ENCODE measurements at regions not wholly inside any gene's neighbourhood (a gene's known extent, or its start where the extent isn't known, plus 50 kb on each side); places are given as distances from the start of the nearest gene placed in this dataset.
A peak's percentile ranks its signal among the peaks of the same experiment; 100 is the strongest.

DNA sequence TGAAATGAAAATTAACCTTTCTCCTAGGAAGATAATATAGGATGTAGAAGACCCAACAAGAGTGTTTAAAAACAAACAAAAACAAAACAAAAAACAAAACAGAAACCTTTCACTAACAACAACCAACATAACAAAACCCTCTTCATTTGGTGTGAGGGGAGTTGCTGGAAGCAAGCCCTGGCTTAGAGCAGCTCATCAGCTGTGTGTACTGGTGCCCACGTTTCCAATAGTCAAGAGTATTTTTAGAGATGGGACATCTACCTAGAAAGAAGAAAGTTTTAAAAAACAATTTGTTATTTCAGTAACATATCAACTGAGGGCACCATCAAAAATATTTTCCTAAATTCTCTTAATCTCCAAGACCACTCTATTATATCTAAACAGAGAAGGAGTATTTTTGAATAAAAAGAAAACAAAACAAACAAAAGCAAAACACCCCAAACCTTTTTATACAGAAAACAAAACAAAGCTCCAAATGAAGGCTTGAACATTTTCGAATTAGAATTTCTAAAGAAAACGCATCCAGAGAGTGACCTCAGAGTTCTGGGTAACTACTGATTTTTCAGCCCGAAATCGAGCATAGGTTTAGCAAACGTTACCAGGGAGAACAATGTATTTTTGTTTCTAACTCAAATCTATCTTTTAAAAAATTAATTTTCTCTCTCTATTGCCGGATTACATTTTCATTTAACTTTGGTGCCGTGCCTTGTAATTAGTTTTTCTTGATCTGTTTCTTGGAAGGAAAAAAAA, 134.6 kb downstream of the INSIG2 start:
- Histone ChIP-seq H3K36me3 (ENCODE audit: insufficient read depth, low read length) (no peaks in the 10 kb centered on the region), H3K27ac (ENCODE audit: low read depth, low read length) (no peak overlapping the region), H3K9ac (ENCODE audit: low read length) (peak overlapping the region; percentile 58), H3K9me3 (ENCODE audit: insufficient read depth, low read depth, low read length) (no peaks in the 10 kb centered on the region), H4K20me1 (ENCODE audit: insufficient read depth, low read length) (no peaks in the 10 kb centered on the region), H3K79me2 (ENCODE audit: insufficient read depth, low read length) (no peaks in the 10 kb centered on the region), H2AFZ (ENCODE audit: low read depth, low read length) (no peak overlapping the region), H3K27me3 (ENCODE audit: insufficient read depth, low read length) (peaks cover 59% of the 10 kb centered on the region), H3K4me1 (ENCODE audit: insufficient read depth, low read length) (no peaks in the 10 kb centered on the region), H3K4me2 (ENCODE audit: low read length) (peak overlapping the region; percentile 90), H3K4me3 (ENCODE audit: insufficient read depth, low read depth, low read length) (no peak overlapping the region)
- no peak for FAIRE-seq
- Mint-ChIP-seq H3K9me3 (ENCODE audit: unreplicated experiment) (peaks cover 2% of the 10 kb centered on the region), H3K27me3 (ENCODE audit: low read depth, unreplicated experiment) (peaks cover 37% of the 10 kb centered on the region), H3K4me1 (ENCODE audit: low read depth, unreplicated experiment) (peaks cover 4% of the 10 kb centered on the region), H3K4me3 (ENCODE audit: unreplicated experiment) (peak overlapping the region; percentile 85), H3K36me3 (ENCODE audit: low read depth, unreplicated experiment) (no peaks in the 10 kb centered on the region), H3K27ac (ENCODE audit: unreplicated experiment) (peak overlapping the region; percentile 53)
- no peak for DNase-seq (ENCODE audit: low read depth)
- TF ChIP-seq CTCF (IDR thresholded peaks at IDR 0.05; ENCODE audit: insufficient read depth, low read depth, low read length): no peak
- TF ChIP-seq EZH2 (IDR thresholded peaks at IDR 0.05; ENCODE audit: insufficient read depth, low read length): no peak

DNA sequence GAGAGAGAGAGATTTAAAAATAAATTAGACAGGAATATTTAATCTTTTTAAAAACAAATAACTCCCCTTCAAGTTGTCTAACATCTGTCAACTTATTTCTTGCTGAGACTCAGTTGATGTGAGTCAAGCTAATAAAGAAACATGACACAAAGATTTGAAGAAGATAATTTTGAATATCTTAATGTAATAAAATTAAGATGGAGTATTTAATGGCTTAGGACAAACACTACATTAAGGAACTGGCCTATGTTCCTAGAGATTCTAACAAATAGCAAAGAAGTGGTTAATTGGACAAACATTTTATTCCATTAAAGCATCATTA, 134.0 kb downstream of the INSIG2 start:
- H3K36me3 ChIP-seq (ENCODE audit: insufficient read depth, low read length): no peaks in the 10 kb centered on the region
- H3K27ac Mint-ChIP-seq (ENCODE audit: unreplicated experiment): no peak overlapping the region
- H3K4me1 Mint-ChIP-seq (ENCODE audit: low read depth, unreplicated experiment): peaks cover 4% of the 10 kb centered on the region
- no peak overlapping the region for H3K4me2 ChIP-seq (ENCODE audit: low read length)
- H3K4me3 ChIP-seq (ENCODE audit: insufficient read depth, low read depth, low read length): no peak overlapping the region
- no peak for TF ChIP-seq CTCF (IDR thresholded peaks at IDR 0.05; ENCODE audit: insufficient read depth, low read depth, low read length)
- no peak for TF ChIP-seq EZH2 (IDR thresholded peaks at IDR 0.05; ENCODE audit: insufficient read depth, low read length)
- H3K27ac ChIP-seq (ENCODE audit: low read depth, low read length): no peak overlapping the region
- H3K9ac ChIP-seq (ENCODE audit: low read length): no peak overlapping the region
- peaks cover 59% of the 10 kb centered on the region for H3K27me3 ChIP-seq (ENCODE audit: insufficient read depth, low read length)
- FAIRE-seq (no peak), DNase-seq (ENCODE audit: low read depth) (no peak)
- no peaks in the 10 kb centered on the region for H3K4me1 ChIP-seq (ENCODE audit: insufficient read depth, low read length)
- H3K9me3 ChIP-seq (ENCODE audit: insufficient read depth, low read depth, low read length): no peaks in the 10 kb centered on the region
- no peaks in the 10 kb centered on the region for H3K36me3 Mint-ChIP-seq (ENCODE audit: low read depth, unreplicated experiment)
- no peak overlapping the region for H3K4me3 Mint-ChIP-seq (ENCODE audit: unreplicated experiment)
- no peaks in the 10 kb centered on the region for H3K79me2 ChIP-seq (ENCODE audit: insufficient read depth, low read length)
- no peaks in the 10 kb centered on the region for H4K20me1 ChIP-seq (ENCODE audit: insufficient read depth, low read length)
- peaks cover 36% of the 10 kb centered on the region for H3K27me3 Mint-ChIP-seq (ENCODE audit: low read depth, unreplicated experiment)
- peaks cover 2% of the 10 kb centered on the region for H3K9me3 Mint-ChIP-seq (ENCODE audit: unreplicated experiment)
- H2AFZ ChIP-seq (ENCODE audit: low read depth, low read length): no peak overlapping the region

DNA sequence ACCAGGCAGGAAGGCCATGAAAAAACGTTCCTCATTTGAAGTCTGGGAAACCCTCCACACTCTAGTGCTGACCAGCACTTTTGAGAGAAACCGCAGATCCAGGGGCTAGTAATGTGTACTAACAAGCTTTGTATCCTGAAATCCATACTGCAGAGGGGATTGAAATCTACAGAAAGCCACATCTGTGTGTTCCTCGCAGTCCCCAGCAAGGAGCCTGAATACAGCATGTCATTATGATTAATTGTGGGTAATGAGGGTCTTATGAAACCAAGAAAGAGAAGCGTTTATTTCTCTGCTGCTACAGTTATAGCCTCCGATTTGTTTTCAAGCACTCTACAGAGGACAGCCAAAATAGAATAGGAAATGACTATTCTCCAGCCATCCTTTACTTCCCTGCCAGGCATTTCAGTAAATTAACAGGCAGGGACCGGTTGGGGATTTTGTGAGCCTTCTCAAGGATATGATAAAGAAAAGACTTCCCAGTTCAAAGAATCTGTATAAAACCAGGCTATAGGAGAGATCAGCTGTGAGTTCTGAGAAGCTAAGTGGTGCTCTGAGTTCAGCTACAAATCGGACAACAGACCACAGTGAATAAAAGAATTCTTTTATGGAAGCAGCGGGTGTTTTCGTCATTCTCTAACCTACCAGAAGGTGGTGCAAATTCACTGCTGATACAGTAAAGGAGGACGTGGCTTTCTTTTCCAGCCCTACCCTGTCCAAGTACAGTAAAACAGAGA, 133.4 kb downstream of the INSIG2 start:
- no peak overlapping the region for H2AFZ ChIP-seq (ENCODE audit: low read depth, low read length)
- no peaks in the 10 kb centered on the region for H3K9me3 ChIP-seq (ENCODE audit: insufficient read depth, low read depth, low read length)
- no peak overlapping the region for H3K9ac ChIP-seq (ENCODE audit: low read length)
- H3K4me1 ChIP-seq (ENCODE audit: insufficient read depth, low read length): no peaks in the 10 kb centered on the region
- H3K79me2 ChIP-seq (ENCODE audit: insufficient read depth, low read length): no peaks in the 10 kb centered on the region
- peak; percentile 29 for FAIRE-seq
- H3K4me3 ChIP-seq (ENCODE audit: insufficient read depth, low read depth, low read length): no peak overlapping the region
- H3K27me3 ChIP-seq (ENCODE audit: insufficient read depth, low read length): peaks cover 59% of the 10 kb centered on the region
- peaks cover 36% of the 10 kb centered on the region for H3K27me3 Mint-ChIP-seq (ENCODE audit: low read depth, unreplicated experiment)
- H3K9me3 Mint-ChIP-seq (ENCODE audit: unreplicated experiment): peaks cover 2% of the 10 kb centered on the region
- H3K27ac ChIP-seq (ENCODE audit: low read depth, low read length): no peak overlapping the region
- no peak overlapping the region for H3K4me2 ChIP-seq (ENCODE audit: low read length)
- TF ChIP-seq EZH2 (IDR thresholded peaks at IDR 0.05; ENCODE audit: insufficient read depth, low read length) (no peak), CTCF (IDR thresholded peaks at IDR 0.05; ENCODE audit: insufficient read depth, low read depth, low read length) (peak; percentile 90)
- H3K36me3 Mint-ChIP-seq (ENCODE audit: low read depth, unreplicated experiment): no peaks in the 10 kb centered on the region
- H4K20me1 ChIP-seq (ENCODE audit: insufficient read depth, low read length): no peaks in the 10 kb centered on the region
- H3K4me1 Mint-ChIP-seq (ENCODE audit: low read depth, unreplicated experiment): peaks cover 4% of the 10 kb centered on the region
- H3K4me3 Mint-ChIP-seq (ENCODE audit: unreplicated experiment): no peak overlapping the region
- DNase-seq (ENCODE audit: low read depth): peak; percentile 67
- H3K27ac Mint-ChIP-seq (ENCODE audit: unreplicated experiment): peak overlapping the region; percentile 15
- no peaks in the 10 kb centered on the region for H3K36me3 ChIP-seq (ENCODE audit: insufficient read depth, low read length)
